NB4 (cell line): ENCODE measurements at regions not wholly inside any gene's neighbourhood (a gene's known extent, or its start where the extent isn't known, plus 50 kb on each side); places are given as distances from the start of the nearest gene placed in this dataset.

Experiments
- MYC ChIP-seq: IDR thresholded peaks from 2 replicates; pipeline ENCODE4 v1.6.1; 2011; ENCODE audit warnings: low read depth, low read length
- POLR2A ChIP-seq: IDR thresholded peaks from 2 replicates; pipeline ENCODE4 v1.6.1; 2011; ENCODE audit warnings: mild to moderate bottlenecking; ENCODE audit not compliant: insufficient read length; ENCODE audit errors: extremely low read depth
- TF ChIP-seq, protein P1 (sequence below): IDR thresholded peaks from one replicate; pipeline ENCODE4 v1.5.1; 2012; ENCODE audit warnings: low read depth, low read length
- TF ChIP-seq, protein P2 (sequence below): IDR thresholded peaks from 2 replicates; pipeline ENCODE4 v1.6.1; 2011; ENCODE audit warnings: low read depth, low read length

- TF ChIP-seq POLR2A (no peak), MYC (no peak)
- TF ChIP-seq, protein P1, sequence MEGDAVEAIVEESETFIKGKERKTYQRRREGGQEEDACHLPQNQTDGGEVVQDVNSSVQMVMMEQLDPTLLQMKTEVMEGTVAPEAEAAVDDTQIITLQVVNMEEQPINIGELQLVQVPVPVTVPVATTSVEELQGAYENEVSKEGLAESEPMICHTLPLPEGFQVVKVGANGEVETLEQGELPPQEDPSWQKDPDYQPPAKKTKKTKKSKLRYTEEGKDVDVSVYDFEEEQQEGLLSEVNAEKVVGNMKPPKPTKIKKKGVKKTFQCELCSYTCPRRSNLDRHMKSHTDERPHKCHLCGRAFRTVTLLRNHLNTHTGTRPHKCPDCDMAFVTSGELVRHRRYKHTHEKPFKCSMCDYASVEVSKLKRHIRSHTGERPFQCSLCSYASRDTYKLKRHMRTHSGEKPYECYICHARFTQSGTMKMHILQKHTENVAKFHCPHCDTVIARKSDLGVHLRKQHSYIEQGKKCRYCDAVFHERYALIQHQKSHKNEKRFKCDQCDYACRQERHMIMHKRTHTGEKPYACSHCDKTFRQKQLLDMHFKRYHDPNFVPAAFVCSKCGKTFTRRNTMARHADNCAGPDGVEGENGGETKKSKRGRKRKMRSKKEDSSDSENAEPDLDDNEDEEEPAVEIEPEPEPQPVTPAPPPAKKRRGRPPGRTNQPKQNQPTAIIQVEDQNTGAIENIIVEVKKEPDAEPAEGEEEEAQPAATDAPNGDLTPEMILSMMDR = no peak
- TF ChIP-seq, protein P2, sequence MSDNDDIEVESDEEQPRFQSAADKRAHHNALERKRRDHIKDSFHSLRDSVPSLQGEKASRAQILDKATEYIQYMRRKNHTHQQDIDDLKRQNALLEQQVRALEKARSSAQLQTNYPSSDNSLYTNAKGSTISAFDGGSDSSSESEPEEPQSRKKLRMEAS = no peak
Observed at GRCh38 chr4:18691431-18692200, 670.1 kb upstream of the LCORL start.
